ENCODE measurements at regions not wholly inside any gene's neighbourhood (a gene's known extent, or its start where the extent isn't known, plus 50 kb on each side); places are given as distances from the start of the nearest gene placed in this dataset.
"Not testable (repeated sequence)": the region's sequence is repeated elsewhere in the genome, so short reads cannot be mapped to it uniquely, and the experiment has no call there.

GRCh38 chr1:117760485-117760884, 154.6 kb downstream of the TENT5C start:
- Histone ChIP-seq H3K9me3 (ENCODE audit: control insufficient read depth in 1 of 2, insufficient read depth in 1 of 2, low read length in 2 of 2) (no peaks in the 10 kb centered on the region), H3K4me1 (ENCODE audit: insufficient read depth, low read length) (peaks cover 8% of the 10 kb centered on the region), H3K27me3 (ENCODE audit: control insufficient read depth in 1 of 2, insufficient read depth in 2 of 2, low read length in 2 of 2) (no peaks in the 10 kb centered on the region), H3K4me3 (ENCODE audit: low read length) (no peak overlapping the region), H3K27ac (ENCODE audit: low read depth in 1 of 2, low read length in 2 of 2) (no peak overlapping the region), H3K36me3 (ENCODE audit: insufficient read depth, low read length) (no peaks in the 10 kb centered on the region)
- POLR2A ChIA-PET = interaction anchor here (0.5 kb wide), 1 partner anchor 248 kb away, joined by 3 read pairs; no protein-coding TSS in a partner anchor
- DNase-seq (no peak), ATAC-seq (ENCODE audit: poor library complexity) (no peak)
- TF ChIP-seq CTCF (IDR thresholded peaks at IDR 0.05) = no peak
- H3K36me3 Mint-ChIP-seq (ENCODE audit: low read depth) = no peaks in the 10 kb centered on the region
- no peak overlapping the region for H3K27ac Mint-ChIP-seq
- H3K4me3 Mint-ChIP-seq = no peak overlapping the region
- CTCF ChIA-PET = no interaction called here
- peaks cover 10% of the 10 kb centered on the region for H3K4me1 Mint-ChIP-seq (ENCODE audit: low read depth)
- no peaks in the 10 kb centered on the region for H3K9me3 Mint-ChIP-seq
- peaks cover 30% of the 10 kb centered on the region for H3K27me3 Mint-ChIP-seq
- intact Hi-C loops (cut with DNase I, micrococcal nuclease) = no loop called here

GRCh38 chr1:117767756-117768155, 161.7 kb downstream of the GDAP2 start:
- H3K36me3 ChIP-seq (ENCODE audit: insufficient read depth, low read length); H3K4me3 Mint-ChIP-seq; H3K27me3 ChIP-seq (ENCODE audit: control insufficient read depth in 1 of 2, insufficient read depth in 2 of 2, low read length in 2 of 2); ATAC-seq (ENCODE audit: poor library complexity); H3K4me1 ChIP-seq (ENCODE audit: insufficient read depth, low read length); H3K36me3 Mint-ChIP-seq (ENCODE audit: low read depth); POLR2A ChIA-PET; H3K4me1 Mint-ChIP-seq (ENCODE audit: low read depth); H3K27ac ChIP-seq (ENCODE audit: low read depth in 1 of 2, low read length in 2 of 2); H3K27ac Mint-ChIP-seq; DNase-seq; intact Hi-C loops (cut with DNase I, micrococcal nuclease); CTCF ChIA-PET; H3K4me3 ChIP-seq (ENCODE audit: low read length): not testable (repeated sequence)
- peaks cover 15% of the 10 kb centered on the region for H3K9me3 Mint-ChIP-seq
- H3K9me3 ChIP-seq (ENCODE audit: control insufficient read depth in 1 of 2, insufficient read depth in 1 of 2, low read length in 2 of 2) = peaks cover 11 to 28% of the 10 kb centered on the region in 2 experiments
- peaks cover 42% of the 10 kb centered on the region for H3K27me3 Mint-ChIP-seq

- no peak for TF ChIP-seq CTCF (IDR thresholded peaks at IDR 0.05)
- no peaks in the 10 kb centered on the region for H3K4me1 ChIP-seq (ENCODE audit: insufficient read depth, low read length)
- Mint-ChIP-seq H3K4me3 (no peak overlapping the region), H3K36me3 (ENCODE audit: low read depth) (peaks cover 5% of the 10 kb centered on the region), H3K4me1 (ENCODE audit: low read depth) (no peaks in the 10 kb centered on the region), H3K27me3 (peaks cover 60% of the 10 kb centered on the region), H3K27ac (no peak overlapping the region), H3K9me3 (peaks cover 22% of the 10 kb centered on the region)
- no peak overlapping the region for H3K27ac ChIP-seq (ENCODE audit: low read depth in 1 of 2, low read length in 2 of 2)
- peaks cover 11 to 28% of the 10 kb centered on the region in 2 experiments for H3K9me3 ChIP-seq (ENCODE audit: control insufficient read depth in 1 of 2, insufficient read depth in 1 of 2, low read length in 2 of 2)
- H3K27me3 ChIP-seq (ENCODE audit: control insufficient read depth in 1 of 2, insufficient read depth in 2 of 2, low read length in 2 of 2) = no peaks in the 10 kb centered on the region
- ATAC-seq (ENCODE audit: poor library complexity) (no peak), DNase-seq (no peak)
- intact Hi-C loops (cut with DNase I, micrococcal nuclease) = no loop called here
- no peaks in the 10 kb centered on the region for H3K36me3 ChIP-seq (ENCODE audit: insufficient read depth, low read length)
- ChIA-PET CTCF (no interaction called here), POLR2A (no interaction called here)
- no peak overlapping the region for H3K4me3 ChIP-seq (ENCODE audit: low read length)
These were observed 158.4 kb downstream of the GDAP2 start for GRCh38 chr1:117770981-117771531.

- H3K27me3 ChIP-seq (ENCODE audit: control insufficient read depth in 1 of 2, insufficient read depth in 2 of 2, low read length in 2 of 2) = no peaks in the 10 kb centered on the region
- intact Hi-C loops (cut with DNase I, micrococcal nuclease) = no loop called here
- no peak overlapping the region for H3K4me3 ChIP-seq (ENCODE audit: low read length)
- H3K9me3 ChIP-seq (ENCODE audit: control insufficient read depth in 1 of 2, insufficient read depth in 1 of 2, low read length in 2 of 2) = no peaks in the 10 kb centered on the region
- TF ChIP-seq CTCF (IDR thresholded peaks at IDR 0.05) = no peak
- DNase-seq (no peak), ATAC-seq (ENCODE audit: poor library complexity) (no peak)
- POLR2A ChIA-PET = no interaction called here
- CTCF ChIA-PET = no interaction called here
- Mint-ChIP-seq H3K27me3 (peaks cover 23% of the 10 kb centered on the region), H3K4me1 (ENCODE audit: low read depth) (no peaks in the 10 kb centered on the region), H3K36me3 (ENCODE audit: low read depth) (no peaks in the 10 kb centered on the region), H3K9me3 (no peaks in the 10 kb centered on the region), H3K4me3 (no peak overlapping the region), H3K27ac (no peak overlapping the region)
- no peak overlapping the region for H3K27ac ChIP-seq (ENCODE audit: low read depth in 1 of 2, low read length in 2 of 2)
- no peaks in the 10 kb centered on the region for H3K36me3 ChIP-seq (ENCODE audit: insufficient read depth, low read length)
- H3K4me1 ChIP-seq (ENCODE audit: insufficient read depth, low read length) = no peaks in the 10 kb centered on the region
These were observed 150.1 kb downstream of the GDAP2 start for GRCh38 chr1:117779364-117779763.

Data from CD4-positive, alpha-beta T cell (primary cell).